Left forelimb (tissue), 1 donor: ENCODE measurements at regions not wholly inside any gene's neighbourhood (a gene's known extent, or its start where the extent isn't known, plus 50 kb on each side); places are given as distances from the start of the nearest gene placed in this dataset.

Experiments
- DNase-seq: peaks from one replicate; pipeline ENCODE4 v3.0.0-alpha.2; 2018; ENCODE audit warnings: low spot score

DNA sequence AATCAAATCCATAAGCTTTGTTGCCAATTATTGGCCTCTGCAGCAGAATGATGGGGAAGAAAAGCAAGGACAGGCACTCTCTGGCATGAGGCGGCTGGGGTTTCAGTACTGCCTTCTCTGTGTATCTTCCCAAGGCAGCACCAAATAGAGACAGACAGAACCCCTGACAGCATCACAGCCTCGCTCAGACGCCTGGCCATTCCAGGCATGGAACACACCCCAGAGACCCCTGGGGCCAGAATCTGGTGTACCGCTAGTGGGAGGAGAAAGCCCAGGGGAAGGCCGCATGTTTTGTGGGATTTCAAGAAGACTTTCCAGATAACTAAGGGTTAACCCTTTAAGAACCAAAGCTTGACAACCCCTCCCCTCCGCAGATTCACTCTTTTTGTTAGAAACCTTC lies 282.1 kb downstream of the EN1 start:
- no peak for DNase-seq

DNA sequence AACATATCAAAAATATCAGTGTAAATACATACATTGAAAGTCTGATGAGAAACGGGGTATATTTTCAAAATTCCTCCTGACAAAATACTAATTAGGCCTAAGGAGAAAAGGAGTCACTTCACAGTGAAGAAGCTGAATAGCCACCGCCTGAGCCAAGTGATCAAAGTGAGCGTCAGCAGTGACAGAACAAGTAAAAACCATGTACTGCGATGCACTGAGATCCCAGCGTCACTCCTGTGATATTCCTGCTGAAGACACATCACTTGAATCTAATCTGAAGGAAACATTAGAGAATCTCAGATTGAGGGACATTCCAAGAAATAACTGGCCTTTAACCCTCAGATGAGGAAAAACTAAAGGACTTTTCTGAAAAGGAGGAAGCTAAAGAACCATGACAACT lies 285.3 kb downstream of the EN1 start:
- no peak for DNase-seq

DNA sequence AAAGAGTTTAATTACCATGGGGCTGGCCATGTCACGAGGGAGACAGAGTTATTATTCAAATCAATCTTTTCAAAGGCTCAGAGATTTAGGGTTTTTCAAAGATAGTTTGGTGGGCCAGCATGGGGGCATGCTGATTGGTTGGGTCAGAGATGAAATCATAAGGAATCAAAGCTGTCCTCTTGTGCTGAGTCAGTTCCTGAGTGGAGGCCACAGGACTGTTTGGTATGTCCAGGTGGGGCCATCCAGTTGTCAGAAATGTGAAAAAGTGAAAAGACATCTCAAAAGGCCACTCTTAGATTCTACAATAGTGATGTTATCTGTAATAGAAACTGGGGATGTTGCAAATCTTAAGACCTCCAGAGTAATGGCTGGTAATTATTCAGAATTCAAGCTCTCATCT lies 288.6 kb downstream of the EN1 start:
- no peak for DNase-seq

DNA sequence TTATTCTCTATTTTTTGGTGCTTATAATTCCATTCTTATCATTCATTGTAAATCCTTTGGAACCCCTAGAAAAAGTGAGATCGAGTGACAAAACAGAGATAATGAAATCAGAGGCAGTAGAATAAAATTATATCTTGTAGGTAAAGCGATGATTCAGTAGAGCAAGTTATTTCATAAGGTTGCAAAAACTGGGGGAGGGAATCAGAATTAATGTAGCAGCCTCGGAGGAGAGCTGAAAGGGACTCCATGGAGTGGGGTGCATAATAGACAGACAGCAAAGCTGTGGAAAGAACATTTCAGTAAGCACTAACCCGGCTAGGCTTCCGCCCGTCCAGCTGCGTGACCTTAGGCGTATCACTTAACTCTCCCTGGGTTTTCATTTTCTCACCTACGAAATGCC lies 289.7 kb downstream of the EN1 start:
- DNase-seq: no peak

DNA sequence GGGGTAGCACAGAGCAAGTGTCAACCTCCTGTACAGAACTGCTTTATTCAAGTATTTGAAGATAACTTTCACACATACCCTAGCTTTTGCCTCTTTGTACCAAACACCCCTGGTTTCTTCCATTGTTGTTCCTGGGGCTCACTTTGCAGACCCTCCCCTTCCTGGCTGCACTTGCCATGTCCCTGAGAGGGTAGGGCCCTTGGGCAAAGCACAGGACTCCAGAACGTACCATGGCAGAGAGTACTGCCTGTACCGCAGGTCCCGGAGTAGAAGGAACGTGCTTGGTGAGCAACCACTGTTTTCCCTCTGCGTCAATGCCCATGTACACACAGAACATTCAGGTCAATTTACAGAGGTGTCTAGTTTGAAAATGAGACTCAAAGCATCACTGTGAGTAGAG lies 290.4 kb downstream of the EN1 start:
- DNase-seq: no peak

DNA sequence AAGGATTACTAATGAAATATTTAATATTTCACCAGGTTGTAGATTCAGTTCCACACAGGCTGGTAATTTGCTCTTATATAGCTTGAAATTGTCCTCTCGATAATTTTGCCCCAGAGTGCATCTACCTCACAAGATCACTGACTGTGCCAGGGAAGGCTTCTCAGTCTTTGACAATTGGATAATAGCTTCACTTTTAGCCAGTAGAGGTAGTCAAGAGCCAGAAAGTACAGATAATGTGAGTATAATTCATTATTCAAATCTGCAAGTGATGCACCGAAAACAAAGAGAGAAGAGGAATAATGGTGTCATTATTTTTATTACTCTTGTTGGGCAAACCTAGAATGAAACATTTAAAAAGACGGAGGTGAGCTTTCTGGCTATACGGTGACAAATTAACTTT lies 292.8 kb downstream of the EN1 start:
- DNase-seq: no peak

DNA sequence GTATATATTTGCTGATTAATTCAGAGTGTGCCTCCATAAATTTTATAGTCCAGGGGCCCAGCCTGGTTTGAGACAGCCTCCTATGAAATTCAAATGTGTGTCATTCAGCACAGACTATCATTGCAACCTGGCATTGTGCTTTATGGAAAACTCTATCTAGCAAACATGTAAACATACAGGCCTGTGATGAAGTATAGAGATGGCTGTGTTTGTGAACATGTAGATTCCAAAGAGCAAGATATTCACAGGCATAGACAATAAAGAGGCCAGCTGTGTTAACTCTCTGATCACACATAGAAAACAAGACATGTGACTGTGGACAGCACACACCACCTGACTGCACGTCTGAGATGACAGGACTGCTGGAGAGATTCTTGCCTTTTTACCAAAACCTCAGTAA lies 297.9 kb downstream of the EN1 start:
- DNase-seq: no peak

DNA sequence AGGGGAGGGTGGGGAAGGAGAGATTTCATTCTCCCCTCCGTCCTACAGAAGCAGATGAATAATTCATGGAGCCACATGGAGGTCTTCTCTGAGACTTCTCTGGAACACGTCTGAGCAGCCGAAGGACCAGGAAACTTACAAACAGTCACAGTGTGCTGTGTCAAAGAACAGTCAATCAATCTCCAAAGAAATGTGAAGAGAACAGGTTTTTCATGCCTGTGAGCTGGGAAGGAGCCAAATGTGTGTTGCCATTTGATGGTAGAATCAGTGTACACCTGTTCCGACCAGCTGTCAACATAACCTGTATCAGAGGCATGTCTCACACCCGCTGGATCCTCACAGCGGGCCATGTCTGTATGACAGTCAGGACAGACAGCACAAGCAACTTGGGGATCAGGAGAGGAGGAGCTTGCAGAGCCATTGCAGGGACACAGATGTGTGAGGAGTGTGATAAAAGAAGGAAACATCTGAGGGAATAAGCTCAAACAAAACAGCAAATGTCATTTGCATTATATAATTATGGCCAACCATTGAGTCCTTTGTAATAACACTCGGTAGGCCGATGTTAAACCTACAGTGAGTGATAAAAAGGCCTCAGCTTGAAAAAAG lies 298.5 kb downstream of the EN1 start:
- no peak for DNase-seq

DNA sequence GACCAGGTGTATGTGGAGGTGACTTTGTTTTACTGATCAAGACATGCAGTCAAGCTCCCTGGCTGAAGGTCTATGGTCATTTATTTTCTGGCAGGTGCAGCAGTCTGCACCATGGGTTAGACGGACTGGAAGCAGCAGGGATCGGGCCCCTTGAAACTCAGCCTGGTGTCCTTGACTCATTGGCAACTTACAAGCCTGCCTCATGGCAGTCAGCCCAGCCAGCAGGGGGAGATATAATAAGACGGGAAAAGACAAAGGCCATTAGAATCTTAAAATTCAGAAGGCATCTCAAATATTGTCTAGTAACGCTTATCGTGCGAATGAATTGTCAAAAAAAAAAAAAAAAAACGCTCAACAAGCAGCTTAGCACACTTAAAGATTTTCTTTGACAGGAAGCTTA lies 308.2 kb downstream of the EN1 start:
- no peak for DNase-seq

DNA sequence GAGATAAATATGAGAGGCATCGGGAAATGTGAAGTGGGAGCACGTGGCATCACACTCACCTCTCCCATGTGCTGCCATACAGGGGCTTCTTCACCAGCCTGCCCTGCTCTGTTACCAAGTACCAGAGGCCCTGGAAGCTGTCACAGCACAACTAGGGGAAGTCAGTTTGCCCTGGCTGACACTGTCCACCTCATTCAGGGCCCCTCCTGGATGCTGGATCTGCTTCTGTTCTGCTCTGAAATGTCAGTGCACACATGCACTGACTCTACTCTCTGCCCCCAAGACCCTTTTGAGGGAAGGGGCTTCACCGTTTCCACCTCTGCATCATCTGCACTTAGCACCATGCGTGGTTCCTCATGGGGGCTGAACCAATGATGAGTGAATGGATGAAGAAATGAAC lies 311.1 kb downstream of the EN1 start:
- no peak for DNase-seq

DNA sequence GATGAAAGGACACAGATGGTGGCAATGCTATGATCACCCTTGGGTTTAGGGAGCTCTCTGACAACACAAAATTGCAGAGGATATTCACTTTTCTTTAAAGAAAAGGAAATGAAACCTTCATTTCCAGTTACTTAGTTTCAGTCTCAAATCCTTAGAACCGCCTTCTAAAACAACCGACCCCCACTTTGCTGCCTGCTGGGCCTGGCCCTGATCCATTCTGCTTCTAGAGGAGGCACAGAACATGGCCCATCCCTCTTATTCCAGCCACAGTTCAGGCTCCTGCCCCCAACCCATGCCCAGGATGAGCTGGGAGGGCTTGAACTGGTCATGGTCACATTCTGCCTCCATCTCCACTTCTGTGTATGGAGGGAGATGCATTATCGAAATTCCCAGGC lies 311.6 kb downstream of the EN1 start:
- DNase-seq: no peak

DNA sequence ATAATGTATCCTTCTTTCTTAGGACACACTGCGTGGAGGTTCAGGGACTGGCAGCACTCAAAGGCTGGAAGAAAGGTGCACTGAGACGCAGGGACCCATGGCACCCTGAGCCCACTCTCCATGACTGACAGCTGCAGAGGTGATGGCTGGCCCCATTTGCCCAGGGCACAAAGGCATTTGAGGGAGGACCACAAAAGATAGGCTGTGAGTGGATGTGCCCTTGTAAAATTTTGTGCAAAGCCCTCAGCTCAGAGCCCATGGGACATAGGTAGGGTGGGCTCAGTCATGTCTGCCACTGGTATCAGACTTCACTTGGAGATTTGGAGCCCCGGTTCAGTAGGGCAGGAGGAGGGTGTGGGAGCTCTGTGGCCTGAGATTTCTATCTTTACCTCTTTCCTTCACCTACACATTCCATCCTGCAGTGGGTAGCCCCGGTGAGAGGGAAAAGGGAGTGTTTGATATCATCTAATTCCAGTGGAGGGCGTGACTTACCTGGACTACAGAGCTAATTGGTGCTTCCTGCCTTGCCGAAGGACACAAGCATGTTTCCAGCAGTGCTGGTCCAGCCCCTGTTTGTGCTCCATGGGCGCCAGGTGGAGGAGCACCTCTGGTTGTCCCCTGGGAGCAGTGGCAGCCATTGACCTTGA lies 312.2 kb downstream of the EN1 start:
- DNase-seq: no peak

DNA sequence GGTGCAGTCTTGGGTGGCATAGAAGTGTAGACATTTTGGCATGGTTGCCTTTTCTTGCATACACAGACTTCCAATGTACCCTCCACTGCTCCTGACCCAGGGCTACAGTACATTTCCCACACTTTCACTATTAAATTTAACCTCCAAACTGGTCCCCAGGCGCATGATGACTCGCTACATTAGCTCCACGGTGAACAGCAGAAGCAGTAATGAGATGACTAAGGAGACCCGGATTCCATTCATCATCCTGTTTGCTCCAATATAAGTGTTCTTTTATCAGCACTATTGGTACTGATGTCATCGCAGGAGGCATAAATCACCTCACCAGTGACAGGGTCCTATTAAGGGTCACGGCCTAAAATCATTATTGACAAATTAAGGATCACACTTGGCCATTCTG lies 316.5 kb downstream of the EN1 start:
- no peak for DNase-seq

DNA sequence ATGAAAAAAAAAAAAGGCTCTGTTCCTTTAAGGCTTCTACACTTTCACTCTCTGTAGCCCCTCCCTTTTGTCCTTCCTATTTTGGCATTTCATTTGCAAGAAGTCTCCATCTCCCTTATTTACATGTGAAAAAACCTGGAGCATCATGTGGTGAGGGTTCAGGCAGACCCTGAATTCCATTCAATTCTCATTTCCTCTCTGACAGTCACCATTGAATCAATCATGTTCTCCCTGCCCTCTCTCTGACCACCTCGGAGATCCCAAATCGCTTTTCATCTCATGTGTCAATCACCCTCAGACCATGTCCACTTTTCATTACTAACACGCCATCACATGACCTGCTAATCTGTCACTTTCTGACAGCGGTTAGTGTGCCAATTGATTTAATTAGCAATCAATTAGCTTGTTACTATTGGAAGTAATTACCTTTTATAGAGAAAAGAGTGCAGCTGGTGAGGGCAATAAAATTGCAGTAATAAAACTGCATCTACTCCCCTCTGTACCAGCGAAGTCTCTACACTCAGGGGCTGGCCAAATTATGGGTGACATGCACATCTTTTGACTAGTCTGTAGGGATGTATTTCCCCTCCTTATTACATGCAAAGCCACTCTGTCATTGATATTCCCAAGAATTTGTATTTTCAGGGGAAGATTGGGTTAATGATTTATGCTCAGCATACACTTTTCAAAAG lies 317.4 kb downstream of the EN1 start:
- no peak for DNase-seq

DNA sequence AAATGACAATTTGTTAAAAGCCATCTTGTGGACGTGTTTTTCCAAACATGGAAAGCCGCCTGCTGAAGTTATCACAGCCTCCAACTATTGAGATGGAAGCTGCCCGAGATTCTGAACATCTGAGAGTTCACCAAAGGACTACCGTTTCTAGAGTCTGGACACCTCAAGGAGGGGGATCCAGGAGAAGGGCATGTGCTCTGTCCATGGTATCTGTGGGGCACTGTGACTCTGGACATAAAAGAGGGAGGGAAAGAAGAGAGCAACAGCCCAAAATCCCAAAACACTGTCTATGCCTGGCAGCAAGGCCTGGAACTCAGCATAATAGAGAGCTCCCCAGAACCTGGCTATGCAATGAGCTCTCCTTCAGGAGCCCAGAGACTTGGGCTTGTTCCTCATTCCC lies 319.9 kb downstream of the EN1 start:
- DNase-seq: no peak

DNA sequence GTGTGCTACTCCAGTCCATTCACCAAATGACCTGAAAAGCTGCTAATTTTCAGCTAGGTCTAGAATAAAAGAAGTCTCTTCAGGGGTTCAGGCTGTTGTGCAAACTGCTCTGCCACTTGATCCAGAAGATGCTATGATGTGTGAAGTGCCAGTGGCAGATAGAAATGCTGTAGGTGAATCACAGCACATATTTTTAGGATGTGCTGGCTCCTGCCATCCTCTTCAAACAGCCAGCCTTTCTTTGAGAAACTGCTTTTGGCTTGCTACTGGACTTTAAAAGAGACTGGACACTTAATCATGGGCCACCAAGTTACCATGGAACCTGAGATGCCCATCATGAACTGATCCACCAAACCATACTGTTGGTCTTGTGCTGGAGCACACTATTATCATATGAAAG lies 322.1 kb downstream of the EN1 start:
- DNase-seq: no peak

DNA sequence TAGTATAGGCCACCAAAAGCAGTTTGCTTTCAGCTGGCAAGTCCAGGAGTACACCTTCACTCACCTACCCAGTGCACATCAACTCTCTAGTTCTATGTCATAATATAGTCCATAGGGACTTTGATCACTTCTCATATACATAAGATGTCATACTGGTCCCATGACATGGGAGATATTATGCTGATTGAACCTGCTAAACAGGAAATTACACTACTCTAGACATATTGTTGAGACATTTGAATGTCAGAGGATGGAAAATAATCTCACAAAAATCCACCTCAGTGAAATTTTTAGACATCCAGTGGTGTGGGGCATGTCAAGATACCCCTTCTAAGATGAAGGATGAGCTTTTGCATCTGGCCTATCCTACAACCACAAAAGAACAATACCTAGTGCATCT lies 322.5 kb downstream of the EN1 start:
- no peak for DNase-seq

DNA sequence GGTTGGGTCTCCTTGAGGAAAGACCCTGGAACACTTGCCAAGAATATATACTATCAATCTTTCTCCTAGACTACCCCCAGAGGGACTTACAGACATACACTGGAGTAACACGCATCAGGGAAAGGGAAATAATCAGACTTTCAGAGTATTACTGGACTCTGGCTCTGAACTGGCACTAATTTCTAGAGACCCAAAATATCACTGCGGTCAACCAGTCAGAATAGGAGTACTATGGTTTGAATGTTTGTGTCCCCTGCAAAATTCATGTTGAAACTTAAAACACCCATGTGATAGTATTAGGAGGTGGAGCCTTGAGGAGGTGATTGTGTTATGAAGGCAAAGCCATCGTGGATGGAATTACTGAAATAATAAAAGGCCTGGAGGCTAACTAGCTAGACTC lies 323.7 kb downstream of the EN1 start:
- DNase-seq: no peak

DNA sequence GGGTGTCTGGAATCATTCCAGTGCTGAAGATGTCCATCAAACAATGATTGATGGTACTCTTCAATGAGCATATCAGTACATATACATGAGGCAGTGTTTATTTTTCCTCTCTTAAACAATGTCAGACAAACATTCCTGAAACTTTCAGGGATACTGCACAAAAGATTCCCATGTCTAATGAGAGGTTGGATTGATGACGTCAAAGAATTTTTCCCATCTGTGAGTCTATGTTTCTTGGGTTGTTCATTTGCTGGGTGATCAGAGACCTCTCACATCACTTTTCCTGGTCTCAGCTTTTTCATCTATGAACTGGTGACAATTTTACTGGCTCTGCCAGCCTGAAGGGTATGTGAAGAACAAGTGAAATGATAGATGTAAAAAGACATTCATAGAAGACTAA lies 325.5 kb downstream of the EN1 start:
- DNase-seq: no peak

DNA sequence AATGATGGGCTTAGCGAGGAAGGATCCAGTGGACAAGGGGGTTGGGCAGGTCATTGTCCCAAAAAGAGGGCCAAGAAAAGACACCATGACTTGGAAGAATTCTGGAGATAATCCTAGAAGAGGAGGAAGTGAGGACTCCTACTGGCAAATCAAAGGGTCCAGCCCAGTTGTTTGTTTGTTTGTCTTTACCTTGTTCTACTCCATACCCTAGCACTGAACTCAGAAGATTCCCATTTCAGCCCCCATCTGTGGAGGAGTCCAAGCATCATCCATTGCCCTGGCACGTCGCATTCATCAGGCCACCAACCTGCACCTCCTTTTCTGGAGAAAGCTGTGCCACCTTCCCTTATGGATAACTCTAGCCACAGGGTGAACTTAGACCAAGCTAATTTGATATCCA lies 326.2 kb downstream of the EN1 start:
- DNase-seq: no peak

DNA sequence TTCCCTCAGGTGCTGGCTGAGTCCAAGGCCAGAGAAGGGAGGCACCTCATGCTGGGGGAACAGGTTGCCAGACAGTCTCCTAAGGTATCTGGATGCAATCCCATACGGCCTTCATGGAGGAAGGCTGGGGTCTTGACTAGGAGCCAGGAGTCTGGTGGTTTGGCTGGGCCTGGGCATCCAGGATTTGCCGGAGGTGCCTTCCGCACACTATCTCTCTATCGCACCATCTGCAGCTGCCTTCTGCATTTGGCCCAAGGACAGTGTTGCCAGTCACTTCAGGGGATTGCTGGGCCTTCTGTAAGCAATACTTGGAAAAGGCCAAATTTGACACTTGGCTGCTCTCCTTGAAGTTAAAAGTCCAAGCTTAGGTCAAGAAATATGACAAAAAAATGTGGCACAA lies 327.2 kb downstream of the EN1 start:
- no peak for DNase-seq

DNA sequence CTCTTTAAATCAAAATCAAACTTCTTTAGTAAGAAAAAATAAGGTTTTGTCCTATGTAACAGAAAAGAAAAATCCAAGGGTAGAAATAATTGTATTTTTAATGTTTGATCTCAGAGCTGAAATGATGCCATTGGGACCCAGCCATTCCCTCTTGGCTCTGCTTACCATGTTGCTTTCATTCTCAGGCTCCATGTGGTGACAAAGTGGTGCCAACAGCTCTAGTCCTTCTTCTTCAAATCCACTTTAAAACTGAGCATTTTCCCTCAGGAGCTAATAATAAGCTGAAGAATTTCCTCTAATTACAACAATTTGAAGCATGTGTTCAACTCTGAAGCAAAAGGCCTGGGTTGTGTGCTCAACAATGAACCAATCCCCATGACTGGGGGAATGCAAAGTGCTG lies 327.9 kb downstream of the EN1 start:
- no peak for DNase-seq

DNA sequence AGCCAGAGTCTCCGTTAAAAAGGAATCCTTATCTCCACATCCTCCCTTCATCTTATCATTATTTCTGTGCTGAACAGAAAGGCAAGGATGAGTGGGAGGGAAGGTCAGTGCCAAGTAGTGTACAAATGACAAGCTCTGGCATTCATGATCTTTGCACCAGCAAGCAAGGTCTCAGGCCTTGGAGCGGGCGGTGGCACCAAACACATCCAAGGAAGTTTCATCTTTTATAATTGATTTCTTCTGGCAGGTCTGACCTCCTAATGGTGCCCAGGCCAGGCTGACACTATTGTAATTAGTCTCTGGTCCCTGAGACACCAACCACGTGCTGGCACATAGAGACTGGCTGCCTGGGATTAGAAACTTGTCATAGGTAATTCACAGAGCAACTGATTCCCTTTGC lies 336.6 kb downstream of the EN1 start:
- no peak for DNase-seq
